H9 (cell line): ENCODE measurements at regions not wholly inside any gene's neighbourhood (a gene's known extent, or its start where the extent isn't known, plus 50 kb on each side); places are given as distances from the start of the nearest gene placed in this dataset.

Experiments used
- DNase-seq: peaks from one replicate; pipeline ENCODE4 v3.0.0-alpha.2; 2017
- H2AFZ ChIP-seq: one replicate; pipeline ENCODE4 v1.6.1; 2013; ENCODE audit warnings: mild to moderate bottlenecking, low read length, control low read depth, moderate library complexity
- H2AK5ac ChIP-seq: 2 replicates; pipeline ENCODE4 v1.6.1; 2013; ENCODE audit warnings: low read length, control low read depth, mixed read lengths; ENCODE audit not compliant: insufficient read length
- H2BK120ac ChIP-seq: one replicate; pipeline ENCODE4 v1.6.1; 2013; ENCODE audit warnings: low read depth, mild to moderate bottlenecking, low read length, control low read depth, inconsistent platforms; ENCODE audit not compliant: poor library complexity, severe bottlenecking
- H2BK12ac ChIP-seq: 2 replicates; pipeline ENCODE4 v1.6.1; 2013; ENCODE audit warnings: low read length, control low read depth, mixed read lengths, low read depth; ENCODE audit not compliant: insufficient read length
- H2BK15ac ChIP-seq: 2 replicates; pipeline ENCODE4 v1.6.1; 2013; ENCODE audit warnings: low read depth, low read length, control low read depth
- H2BK20ac ChIP-seq: one replicate; pipeline ENCODE4 v1.6.1; 2013; ENCODE audit warnings: low read depth, mild to moderate bottlenecking, low read length, control low read depth, inconsistent platforms; ENCODE audit not compliant: poor library complexity, severe bottlenecking
- H2BK5ac ChIP-seq: 2 replicates; pipeline ENCODE4 v1.6.1; 2013; ENCODE audit warnings: low read length, control low read depth, mixed read lengths; ENCODE audit not compliant: insufficient read length
- H3K14ac ChIP-seq: 2 replicates; pipeline ENCODE4 v1.6.1; 2013; ENCODE audit warnings: low read length, control low read depth; ENCODE audit not compliant: insufficient read depth
- H3K18ac ChIP-seq: 2 replicates; pipeline ENCODE4 v1.6.1; 2013; ENCODE audit warnings: low read depth, mild to moderate bottlenecking, mixed read lengths, low read length, control low read depth; ENCODE audit not compliant: insufficient read length
- H3K23ac ChIP-seq: 2 replicates; pipeline ENCODE4 v1.6.1; 2013; ENCODE audit warnings: low read length, control low read depth, mixed read lengths, low read depth; ENCODE audit not compliant: insufficient read length
- H3K23me2 ChIP-seq: 2 replicates; pipeline ENCODE4 v1.6.1; 2013; ENCODE audit warnings: low read depth, mild to moderate bottlenecking, mixed read lengths, low read length, control low read depth; ENCODE audit not compliant: insufficient read length, poor library complexity, severe bottlenecking
- H3K27ac ChIP-seq: 2 replicates; pipeline ENCODE4 v1.5.1; 2013; ENCODE audit warnings: low read length, control low read depth, mixed read lengths, low read depth; ENCODE audit not compliant: insufficient read length
- H3K27me3 ChIP-seq: 2 replicates; pipeline ENCODE4 v1.6.1; 2013; ENCODE audit warnings: low read length, control low read depth, inconsistent platforms; ENCODE audit not compliant: insufficient read depth
- H3K4ac ChIP-seq: 2 replicates; pipeline ENCODE4 v1.6.1; 2013; ENCODE audit warnings: low read depth, mild to moderate bottlenecking, control low read depth, inconsistent platforms, low read length, moderate library complexity
- H3K4me1 ChIP-seq: 2 replicates; pipeline ENCODE4 v1.6.1; 2013; ENCODE audit warnings: low read length, control low read depth, inconsistent platforms; ENCODE audit not compliant: insufficient read depth
- H3K4me2 ChIP-seq: 2 replicates; pipeline ENCODE4 v1.6.1; 2013; ENCODE audit warnings: low read length, control low read depth, mixed read lengths; ENCODE audit not compliant: insufficient read length, insufficient read depth
- H3K56ac ChIP-seq: 2 replicates; pipeline ENCODE4 v1.6.1; 2013; ENCODE audit warnings: low read depth, mild to moderate bottlenecking, mixed read lengths, low read length, control low read depth; ENCODE audit not compliant: insufficient read length
- H3K79me1 ChIP-seq: 2 replicates; pipeline ENCODE4 v1.6.1; 2013; ENCODE audit warnings: low read depth, mild to moderate bottlenecking, moderate library complexity, low read length, control low read depth, inconsistent platforms; ENCODE audit not compliant: insufficient read depth, poor library complexity, severe bottlenecking
- H3K79me2 ChIP-seq: 2 replicates; pipeline ENCODE4 v1.6.1; 2013; ENCODE audit warnings: low read length, control low read depth, inconsistent platforms; ENCODE audit not compliant: insufficient read depth
- H3K9ac ChIP-seq: 2 replicates; pipeline ENCODE4 v1.6.1; 2013; ENCODE audit warnings: low read length, control low read depth, mixed read lengths; ENCODE audit not compliant: insufficient read length; ENCODE audit errors: extremely low read depth
- H3K9me3 ChIP-seq: one replicate; pipeline ENCODE4 v1.6.1; 2013; ENCODE audit warnings: low read depth, low read length, inconsistent platforms; ENCODE audit not compliant: control insufficient read depth
- H3T11ph ChIP-seq: one replicate; pipeline ENCODE4 v1.6.1; 2013; ENCODE audit warnings: mild to moderate bottlenecking, low read length, control low read depth, inconsistent platforms
- H4K20me1 ChIP-seq: one replicate; pipeline ENCODE4 v1.6.1; 2013; ENCODE audit not compliant: control insufficient read depth, insufficient read length, insufficient read depth
- H4K5ac ChIP-seq: 2 replicates; pipeline ENCODE4 v1.6.1; 2013; ENCODE audit warnings: low read depth, mild to moderate bottlenecking, mixed read lengths, low read length, control low read depth; ENCODE audit not compliant: insufficient read length
- H4K8ac ChIP-seq: replicated peaks from 2 replicates; pipeline ENCODE4 v1.6.1; 2013; ENCODE audit warnings: low read length, control low read depth, mixed read lengths, low read depth; ENCODE audit not compliant: insufficient read length
- H4K91ac ChIP-seq: 2 replicates; pipeline ENCODE4 v1.6.1; 2013; ENCODE audit warnings: low read depth, mild to moderate bottlenecking, moderate library complexity, mixed read lengths, low read length, control low read depth; ENCODE audit not compliant: insufficient read length
- H3K27ac Mint-ChIP-seq, 3 experiments: 2 replicates in 2 of 3; 3 replicates in 1 of 3; pipeline ENCODE4 v1.8.0; 2020 to 2021; ENCODE audit warnings: mixed read lengths in 3 of 3, mild to moderate bottlenecking in 1 of 3, moderate library complexity in 1 of 3
- H3K27me3 Mint-ChIP-seq: 2 replicates; pipeline ENCODE4 v1.8.0; 2021; ENCODE audit warnings: low read depth, mild to moderate bottlenecking, moderate library complexity, mixed read lengths
- H3K36me3 Mint-ChIP-seq, 3 experiments: 2 replicates in 2 of 3; 3 replicates in 1 of 3; pipeline ENCODE4 v1.8.0; 2020 to 2021; ENCODE audit warnings: low read depth in 3 of 3, mixed read lengths in 3 of 3; ENCODE audit not compliant: insufficient read depth in 1 of 3
- H3K4me1 Mint-ChIP-seq, 2 experiments: 2 replicates each; pipeline ENCODE4 v1.8.0; 2020; ENCODE audit warnings: mixed read lengths in 2 of 2
- H3K4me3 Mint-ChIP-seq, 2 experiments: 2 replicates in 1 of 2; 3 replicates in 1 of 2; pipeline ENCODE4 v1.8.0; 2020 to 2021; ENCODE audit warnings: mild to moderate bottlenecking in 2 of 2, mixed read lengths in 2 of 2, moderate library complexity in 1 of 2
- H3K9me3 Mint-ChIP-seq, 2 experiments: 2 replicates in 1 of 2; 3 replicates in 1 of 2; pipeline ENCODE4 v1.8.0; 2020; ENCODE audit warnings: mild to moderate bottlenecking in 2 of 2, mixed read lengths in 2 of 2, moderate library complexity in 1 of 2
- WGBS: extraction: QIAGEN DNeasy Blood & Tissue Kit; methylation state at CpG from one replicate; pipeline ENCODE4 v1.1.7; 2013; ENCODE audit warnings: missing lambda C conversion rate, low lambda C conversion rate, mixed read lengths; ENCODE audit not compliant: insufficient read length; ENCODE audit errors: extremely low coverage; 5-methylcytosine and 5-hydroxymethylcytosine counted together
- TF ChIP-seq, protein P1 (sequence below): fragments of 200-600 bp; sonication (generic); conservative IDR thresholded peaks from 3 replicates; pipeline ENCODE4 v1.8.0; 2021; ENCODE audit warnings: antibody characterized with exemption, mild to moderate bottlenecking

DNA sequence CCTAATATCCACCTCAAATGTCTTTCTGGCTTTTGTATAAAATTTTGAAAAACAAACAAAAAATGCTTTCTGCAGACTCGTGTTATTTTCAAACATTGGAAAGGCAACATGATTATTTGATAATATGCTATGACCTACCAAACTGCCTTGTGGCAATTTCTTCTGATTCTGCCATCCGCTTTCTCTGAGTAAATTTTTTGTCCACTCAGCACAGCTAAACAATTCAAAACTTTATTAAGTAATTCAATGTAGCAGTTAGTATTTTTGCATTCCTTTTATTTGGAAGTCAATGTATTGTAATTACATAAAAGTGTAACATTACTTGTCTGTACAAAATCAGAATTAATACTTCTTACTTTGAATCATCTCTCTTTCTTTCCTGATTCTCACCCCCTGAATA, 1206.6 kb upstream of the EYS start:
- Histone ChIP-seq H3K23ac (no peak overlapping the region), H3K79me1 (no peaks in the 10 kb centered on the region), H2BK120ac (no peak overlapping the region), H2BK15ac (no peak overlapping the region), H3K4me2 (no peak overlapping the region), H3K4me1 (no peaks in the 10 kb centered on the region), H2BK12ac (no peak overlapping the region), H3K27me3 (no peaks in the 10 kb centered on the region), H2AFZ (no peak overlapping the region), H3K14ac (no peak overlapping the region), H2AK5ac (no peak overlapping the region), H3K9ac (no peak overlapping the region), H3K4ac (no peak overlapping the region), H3K23me2 (no peaks in the 10 kb centered on the region), H4K91ac (no peak overlapping the region), H2BK20ac (no peak overlapping the region), H3T11ph (no peak overlapping the region), H3K9me3 (no peaks in the 10 kb centered on the region), H3K56ac (no peak overlapping the region), H3K27ac (no peak overlapping the region), H4K5ac (no peak overlapping the region), H3K18ac (no peak overlapping the region), H4K8ac (no peak overlapping the region), H2BK5ac (no peak overlapping the region), H3K79me2 (no peaks in the 10 kb centered on the region), H4K20me1 (no peaks in the 10 kb centered on the region)
- H3K4me3 Mint-ChIP-seq: no peak overlapping the region
- no peaks in the 10 kb centered on the region for H3K36me3 Mint-ChIP-seq
- WGBS: no CpG with 5 or more reads among the region's 2 CpGs
- H3K27me3 Mint-ChIP-seq: no peaks in the 10 kb centered on the region
- TF ChIP-seq, protein P1, sequence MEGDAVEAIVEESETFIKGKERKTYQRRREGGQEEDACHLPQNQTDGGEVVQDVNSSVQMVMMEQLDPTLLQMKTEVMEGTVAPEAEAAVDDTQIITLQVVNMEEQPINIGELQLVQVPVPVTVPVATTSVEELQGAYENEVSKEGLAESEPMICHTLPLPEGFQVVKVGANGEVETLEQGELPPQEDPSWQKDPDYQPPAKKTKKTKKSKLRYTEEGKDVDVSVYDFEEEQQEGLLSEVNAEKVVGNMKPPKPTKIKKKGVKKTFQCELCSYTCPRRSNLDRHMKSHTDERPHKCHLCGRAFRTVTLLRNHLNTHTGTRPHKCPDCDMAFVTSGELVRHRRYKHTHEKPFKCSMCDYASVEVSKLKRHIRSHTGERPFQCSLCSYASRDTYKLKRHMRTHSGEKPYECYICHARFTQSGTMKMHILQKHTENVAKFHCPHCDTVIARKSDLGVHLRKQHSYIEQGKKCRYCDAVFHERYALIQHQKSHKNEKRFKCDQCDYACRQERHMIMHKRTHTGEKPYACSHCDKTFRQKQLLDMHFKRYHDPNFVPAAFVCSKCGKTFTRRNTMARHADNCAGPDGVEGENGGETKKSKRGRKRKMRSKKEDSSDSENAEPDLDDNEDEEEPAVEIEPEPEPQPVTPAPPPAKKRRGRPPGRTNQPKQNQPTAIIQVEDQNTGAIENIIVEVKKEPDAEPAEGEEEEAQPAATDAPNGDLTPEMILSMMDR: no peak
- DNase-seq: no peak
- no peaks in the 10 kb centered on the region for H3K9me3 Mint-ChIP-seq
- H3K27ac Mint-ChIP-seq: no peak overlapping the region
- no peaks in the 10 kb centered on the region for H3K4me1 Mint-ChIP-seq
